ENCODE measurements at regions not wholly inside any gene's neighbourhood (a gene's known extent, or its start where the extent isn't known, plus 50 kb on each side); places are given as distances from the start of the nearest gene placed in this dataset.

DNA sequence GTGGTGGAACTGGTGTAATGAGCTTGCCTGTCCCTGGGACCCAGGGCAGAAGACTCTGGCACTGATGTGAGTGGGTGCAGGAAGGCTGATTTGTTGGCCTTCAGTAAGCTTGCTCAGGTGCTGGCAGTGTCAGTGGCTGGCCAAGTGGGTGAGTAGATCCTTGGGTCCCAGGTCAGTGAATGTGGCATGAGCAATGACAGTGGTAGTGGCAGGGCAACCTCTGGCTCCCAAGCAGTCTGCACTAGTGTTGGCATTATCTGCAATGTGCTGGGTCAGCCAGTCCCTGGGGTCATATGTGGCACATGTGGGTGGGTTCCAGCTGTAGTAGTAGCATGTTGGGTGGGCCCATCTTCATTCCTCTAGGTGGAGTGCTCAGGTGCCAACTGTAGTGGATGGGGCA is 640.9 kb upstream of the GRM3 start:
- Histone ChIP-seq H3K4me1 (ENCODE audit: control insufficient read depth in 4 of 4, insufficient read depth in 4 of 4, low read length in 3 of 4) (no peaks in the 10 kb centered on the region), H3K4me3 (ENCODE audit: low read depth in 1 of 3, low read length in 3 of 3) (no peak overlapping the region), H3K27me3 (ENCODE audit: control insufficient read depth in 4 of 4, insufficient read depth in 4 of 4, low read length in 3 of 4) (no peaks in the 10 kb centered on the region), H3K9ac (ENCODE audit: low read depth in 1 of 2, low read length in 2 of 2) (no peak overlapping the region), H3K9me3 (ENCODE audit: control insufficient read depth in 4 of 4, low read length in 3 of 4) (peaks cover 0 to 6% (median 0%) of the 10 kb centered on the region in 4 donors), H3K36me3 (ENCODE audit: control insufficient read depth in 4 of 4, insufficient read depth in 3 of 4, low read depth in 1 of 4, low read length in 3 of 4) (no peaks in the 10 kb centered on the region), H3K27ac (ENCODE audit: low read depth in 1 of 2, low read length in 2 of 2) (no peak overlapping the region)
- TF ChIP-seq HNF4A (conservative IDR thresholded peaks at IDR 0.05): no peak
- TF ChIP-seq, protein P1, sequence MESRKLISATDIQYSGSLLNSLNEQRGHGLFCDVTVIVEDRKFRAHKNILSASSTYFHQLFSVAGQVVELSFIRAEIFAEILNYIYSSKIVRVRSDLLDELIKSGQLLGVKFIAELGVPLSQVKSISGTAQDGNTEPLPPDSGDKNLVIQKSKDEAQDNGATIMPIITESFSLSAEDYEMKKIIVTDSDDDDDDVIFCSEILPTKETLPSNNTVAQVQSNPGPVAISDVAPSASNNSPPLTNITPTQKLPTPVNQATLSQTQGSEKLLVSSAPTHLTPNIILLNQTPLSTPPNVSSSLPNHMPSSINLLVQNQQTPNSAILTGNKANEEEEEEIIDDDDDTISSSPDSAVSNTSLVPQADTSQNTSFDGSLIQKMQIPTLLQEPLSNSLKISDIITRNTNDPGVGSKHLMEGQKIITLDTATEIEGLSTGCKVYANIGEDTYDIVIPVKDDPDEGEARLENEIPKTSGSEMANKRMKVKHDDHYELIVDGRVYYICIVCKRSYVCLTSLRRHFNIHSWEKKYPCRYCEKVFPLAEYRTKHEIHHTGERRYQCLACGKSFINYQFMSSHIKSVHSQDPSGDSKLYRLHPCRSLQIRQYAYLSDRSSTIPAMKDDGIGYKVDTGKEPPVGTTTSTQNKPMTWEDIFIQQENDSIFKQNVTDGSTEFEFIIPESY (IDR thresholded peaks at IDR 0.05): no peak
- no peak for TF ChIP-seq FOXA2 (IDR thresholded peaks at IDR 0.05)
- no peak for TF ChIP-seq NR2F2 (IDR thresholded peaks at IDR 0.05)
- TF ChIP-seq GABPA (IDR thresholded peaks at IDR 0.05 in 1 of 2, conservative IDR thresholded peaks at IDR 0.05 in 1 of 2): no peak
- TF ChIP-seq RAD21 (IDR thresholded peaks at IDR 0.05): no peak
- TF ChIP-seq, protein P2, sequence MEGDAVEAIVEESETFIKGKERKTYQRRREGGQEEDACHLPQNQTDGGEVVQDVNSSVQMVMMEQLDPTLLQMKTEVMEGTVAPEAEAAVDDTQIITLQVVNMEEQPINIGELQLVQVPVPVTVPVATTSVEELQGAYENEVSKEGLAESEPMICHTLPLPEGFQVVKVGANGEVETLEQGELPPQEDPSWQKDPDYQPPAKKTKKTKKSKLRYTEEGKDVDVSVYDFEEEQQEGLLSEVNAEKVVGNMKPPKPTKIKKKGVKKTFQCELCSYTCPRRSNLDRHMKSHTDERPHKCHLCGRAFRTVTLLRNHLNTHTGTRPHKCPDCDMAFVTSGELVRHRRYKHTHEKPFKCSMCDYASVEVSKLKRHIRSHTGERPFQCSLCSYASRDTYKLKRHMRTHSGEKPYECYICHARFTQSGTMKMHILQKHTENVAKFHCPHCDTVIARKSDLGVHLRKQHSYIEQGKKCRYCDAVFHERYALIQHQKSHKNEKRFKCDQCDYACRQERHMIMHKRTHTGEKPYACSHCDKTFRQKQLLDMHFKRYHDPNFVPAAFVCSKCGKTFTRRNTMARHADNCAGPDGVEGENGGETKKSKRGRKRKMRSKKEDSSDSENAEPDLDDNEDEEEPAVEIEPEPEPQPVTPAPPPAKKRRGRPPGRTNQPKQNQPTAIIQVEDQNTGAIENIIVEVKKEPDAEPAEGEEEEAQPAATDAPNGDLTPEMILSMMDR (IDR thresholded peaks at IDR 0.05; ENCODE audit: low read depth, low read length, missing input control): no peak
- TF ChIP-seq HNF4G (IDR thresholded peaks at IDR 0.05): no peak
- no peak for TF ChIP-seq YY1 (IDR thresholded peaks at IDR 0.05)
- TF ChIP-seq, protein P3, sequence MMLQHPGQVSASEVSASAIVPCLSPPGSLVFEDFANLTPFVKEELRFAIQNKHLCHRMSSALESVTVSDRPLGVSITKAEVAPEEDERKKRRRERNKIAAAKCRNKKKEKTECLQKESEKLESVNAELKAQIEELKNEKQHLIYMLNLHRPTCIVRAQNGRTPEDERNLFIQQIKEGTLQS (IDR thresholded peaks at IDR 0.05): no peak
- no peak for TF ChIP-seq EGR1 (IDR thresholded peaks at IDR 0.05; ENCODE audit: low read depth in 2 of 2)
- TF ChIP-seq, protein P4, sequence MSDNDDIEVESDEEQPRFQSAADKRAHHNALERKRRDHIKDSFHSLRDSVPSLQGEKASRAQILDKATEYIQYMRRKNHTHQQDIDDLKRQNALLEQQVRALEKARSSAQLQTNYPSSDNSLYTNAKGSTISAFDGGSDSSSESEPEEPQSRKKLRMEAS (IDR thresholded peaks at IDR 0.05): no peak
- TF ChIP-seq TAF1 (conservative IDR thresholded peaks at IDR 0.05): no peak
- TF ChIP-seq, protein P5, sequence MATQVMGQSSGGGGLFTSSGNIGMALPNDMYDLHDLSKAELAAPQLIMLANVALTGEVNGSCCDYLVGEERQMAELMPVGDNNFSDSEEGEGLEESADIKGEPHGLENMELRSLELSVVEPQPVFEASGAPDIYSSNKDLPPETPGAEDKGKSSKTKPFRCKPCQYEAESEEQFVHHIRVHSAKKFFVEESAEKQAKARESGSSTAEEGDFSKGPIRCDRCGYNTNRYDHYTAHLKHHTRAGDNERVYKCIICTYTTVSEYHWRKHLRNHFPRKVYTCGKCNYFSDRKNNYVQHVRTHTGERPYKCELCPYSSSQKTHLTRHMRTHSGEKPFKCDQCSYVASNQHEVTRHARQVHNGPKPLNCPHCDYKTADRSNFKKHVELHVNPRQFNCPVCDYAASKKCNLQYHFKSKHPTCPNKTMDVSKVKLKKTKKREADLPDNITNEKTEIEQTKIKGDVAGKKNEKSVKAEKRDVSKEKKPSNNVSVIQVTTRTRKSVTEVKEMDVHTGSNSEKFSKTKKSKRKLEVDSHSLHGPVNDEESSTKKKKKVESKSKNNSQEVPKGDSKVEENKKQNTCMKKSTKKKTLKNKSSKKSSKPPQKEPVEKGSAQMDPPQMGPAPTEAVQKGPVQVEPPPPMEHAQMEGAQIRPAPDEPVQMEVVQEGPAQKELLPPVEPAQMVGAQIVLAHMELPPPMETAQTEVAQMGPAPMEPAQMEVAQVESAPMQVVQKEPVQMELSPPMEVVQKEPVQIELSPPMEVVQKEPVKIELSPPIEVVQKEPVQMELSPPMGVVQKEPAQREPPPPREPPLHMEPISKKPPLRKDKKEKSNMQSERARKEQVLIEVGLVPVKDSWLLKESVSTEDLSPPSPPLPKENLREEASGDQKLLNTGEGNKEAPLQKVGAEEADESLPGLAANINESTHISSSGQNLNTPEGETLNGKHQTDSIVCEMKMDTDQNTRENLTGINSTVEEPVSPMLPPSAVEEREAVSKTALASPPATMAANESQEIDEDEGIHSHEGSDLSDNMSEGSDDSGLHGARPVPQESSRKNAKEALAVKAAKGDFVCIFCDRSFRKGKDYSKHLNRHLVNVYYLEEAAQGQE (IDR thresholded peaks at IDR 0.05): no peak
- no peak for TF ChIP-seq FOXA1 (IDR thresholded peaks at IDR 0.05)
- no peak for TF ChIP-seq SP1 (IDR thresholded peaks at IDR 0.05)
- TF ChIP-seq JUND (IDR thresholded peaks at IDR 0.05): no peak
- TF ChIP-seq RXRA (IDR thresholded peaks at IDR 0.05): no peak
- no peak for DNase-seq (ENCODE audit: low spot score)

All from liver (tissue), 7 donors.